22Rv1 (cell line): ENCODE measurements at regions not wholly inside any gene's neighbourhood (a gene's known extent, or its start where the extent isn't known, plus 50 kb on each side); places are given as distances from the start of the nearest gene placed in this dataset.

Source experiments
- CTCF ChIP-seq: fragments of 450-650 bp; IDR thresholded peaks from 2 replicates; pipeline ENCODE4 v1.5.1; 2017; ENCODE audit warnings: mild to moderate bottlenecking
- ZFX ChIP-seq: fragments of 450-650 bp; IDR thresholded peaks from 2 replicates; pipeline ENCODE4 v1.6.1; 2017; ENCODE audit warnings: antibody characterized with exemption, borderline replicate concordance

GRCh38 chr16:7051591-7052349, 280.9 kb upstream of the RBFOX1 start:
- TF ChIP-seq CTCF (no peak), ZFX (no peak)
